ENCODE measurements at regions not wholly inside any gene's neighbourhood (a gene's known extent, or its start where the extent isn't known, plus 50 kb on each side); places are given as distances from the start of the nearest gene placed in this dataset.

DNA sequence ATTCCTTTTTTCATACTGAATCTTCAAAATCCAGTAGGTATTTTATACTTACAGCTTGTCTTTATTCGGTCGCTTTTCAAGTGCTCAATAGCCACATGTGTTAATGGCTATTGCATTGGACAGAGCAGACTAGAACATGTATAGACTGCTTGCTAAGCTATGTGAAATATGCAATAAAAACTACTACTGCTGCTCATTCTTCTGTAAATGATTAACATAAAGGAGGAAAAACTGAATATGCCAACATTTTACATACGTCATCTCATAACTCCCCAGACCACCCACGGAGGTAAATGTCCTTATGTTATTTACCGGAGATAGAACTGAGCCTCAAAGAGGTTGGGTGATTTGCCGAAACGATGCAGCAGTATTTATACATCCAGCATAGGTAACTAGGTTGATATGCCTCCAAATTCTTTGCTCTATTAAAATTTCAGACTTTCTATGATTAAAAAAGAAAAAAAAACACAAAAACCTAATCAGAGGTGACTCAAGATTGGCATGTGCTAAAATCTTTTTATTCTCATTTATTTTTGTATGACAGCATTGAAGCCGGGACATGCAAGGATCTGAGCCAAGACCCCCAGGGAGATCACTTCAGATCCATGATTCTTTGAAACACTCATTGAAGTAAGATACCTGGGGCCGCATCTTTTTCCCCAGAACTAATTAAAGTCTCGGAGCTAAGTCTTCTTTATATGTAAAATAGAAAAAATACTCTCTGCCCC is 78.5 kb upstream of the OR5AK2 start:
- no peak for TF ChIP-seq POLR2AphosphoS5 (IDR thresholded peaks at IDR 0.05; ENCODE audit: low read depth, low read length)
- TF ChIP-seq TAF1 (IDR thresholded peaks at IDR 0.05; ENCODE audit: borderline replicate concordance, insufficient read depth, low read length) = no peak
- no peak for TF ChIP-seq FOXP2 (optimal IDR thresholded peaks at IDR 0.05; ENCODE audit: borderline replicate concordance, extremely low read depth, extremely low read length, insufficient read depth)
- no peak for TF ChIP-seq SIN3A (IDR thresholded peaks at IDR 0.05; ENCODE audit: borderline replicate concordance, insufficient read depth, low read length)
- TF ChIP-seq, protein P1, sequence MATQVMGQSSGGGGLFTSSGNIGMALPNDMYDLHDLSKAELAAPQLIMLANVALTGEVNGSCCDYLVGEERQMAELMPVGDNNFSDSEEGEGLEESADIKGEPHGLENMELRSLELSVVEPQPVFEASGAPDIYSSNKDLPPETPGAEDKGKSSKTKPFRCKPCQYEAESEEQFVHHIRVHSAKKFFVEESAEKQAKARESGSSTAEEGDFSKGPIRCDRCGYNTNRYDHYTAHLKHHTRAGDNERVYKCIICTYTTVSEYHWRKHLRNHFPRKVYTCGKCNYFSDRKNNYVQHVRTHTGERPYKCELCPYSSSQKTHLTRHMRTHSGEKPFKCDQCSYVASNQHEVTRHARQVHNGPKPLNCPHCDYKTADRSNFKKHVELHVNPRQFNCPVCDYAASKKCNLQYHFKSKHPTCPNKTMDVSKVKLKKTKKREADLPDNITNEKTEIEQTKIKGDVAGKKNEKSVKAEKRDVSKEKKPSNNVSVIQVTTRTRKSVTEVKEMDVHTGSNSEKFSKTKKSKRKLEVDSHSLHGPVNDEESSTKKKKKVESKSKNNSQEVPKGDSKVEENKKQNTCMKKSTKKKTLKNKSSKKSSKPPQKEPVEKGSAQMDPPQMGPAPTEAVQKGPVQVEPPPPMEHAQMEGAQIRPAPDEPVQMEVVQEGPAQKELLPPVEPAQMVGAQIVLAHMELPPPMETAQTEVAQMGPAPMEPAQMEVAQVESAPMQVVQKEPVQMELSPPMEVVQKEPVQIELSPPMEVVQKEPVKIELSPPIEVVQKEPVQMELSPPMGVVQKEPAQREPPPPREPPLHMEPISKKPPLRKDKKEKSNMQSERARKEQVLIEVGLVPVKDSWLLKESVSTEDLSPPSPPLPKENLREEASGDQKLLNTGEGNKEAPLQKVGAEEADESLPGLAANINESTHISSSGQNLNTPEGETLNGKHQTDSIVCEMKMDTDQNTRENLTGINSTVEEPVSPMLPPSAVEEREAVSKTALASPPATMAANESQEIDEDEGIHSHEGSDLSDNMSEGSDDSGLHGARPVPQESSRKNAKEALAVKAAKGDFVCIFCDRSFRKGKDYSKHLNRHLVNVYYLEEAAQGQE (IDR thresholded peaks at IDR 0.05; ENCODE audit: insufficient read depth in 1 of 2, low read depth in 2 of 2, low read length in 2 of 2) = no peak

DNA sequence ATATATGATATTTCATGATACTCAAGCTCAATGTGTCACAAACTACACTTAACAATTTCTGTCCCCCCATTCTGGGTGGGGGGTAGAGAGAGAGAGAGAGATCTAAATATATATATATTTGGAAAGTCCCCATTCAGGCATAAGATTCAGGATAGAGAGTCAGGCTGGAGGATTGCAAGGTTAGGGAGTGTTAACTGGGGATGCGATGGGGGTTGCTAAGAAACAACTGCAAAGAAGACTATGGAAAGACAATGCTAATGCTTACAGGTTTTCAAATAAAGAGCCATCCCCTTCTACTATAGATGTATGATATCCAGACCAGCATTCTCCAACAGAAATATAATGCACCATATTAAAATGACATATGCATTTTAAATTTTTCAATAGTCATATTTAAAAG is 79.2 kb upstream of the OR5AK2 start:
- TF ChIP-seq SIN3A (IDR thresholded peaks at IDR 0.05; ENCODE audit: borderline replicate concordance, insufficient read depth, low read length) (no peak), TAF1 (IDR thresholded peaks at IDR 0.05; ENCODE audit: borderline replicate concordance, insufficient read depth, low read length) (no peak), FOXP2 (optimal IDR thresholded peaks at IDR 0.05; ENCODE audit: borderline replicate concordance, extremely low read depth, extremely low read length, insufficient read depth) (no peak), POLR2AphosphoS5 (IDR thresholded peaks at IDR 0.05; ENCODE audit: low read depth, low read length) (no peak)
- TF ChIP-seq, protein P1 (IDR thresholded peaks at IDR 0.05; ENCODE audit: insufficient read depth in 1 of 2, low read depth in 2 of 2, low read length in 2 of 2) = no peak

DNA sequence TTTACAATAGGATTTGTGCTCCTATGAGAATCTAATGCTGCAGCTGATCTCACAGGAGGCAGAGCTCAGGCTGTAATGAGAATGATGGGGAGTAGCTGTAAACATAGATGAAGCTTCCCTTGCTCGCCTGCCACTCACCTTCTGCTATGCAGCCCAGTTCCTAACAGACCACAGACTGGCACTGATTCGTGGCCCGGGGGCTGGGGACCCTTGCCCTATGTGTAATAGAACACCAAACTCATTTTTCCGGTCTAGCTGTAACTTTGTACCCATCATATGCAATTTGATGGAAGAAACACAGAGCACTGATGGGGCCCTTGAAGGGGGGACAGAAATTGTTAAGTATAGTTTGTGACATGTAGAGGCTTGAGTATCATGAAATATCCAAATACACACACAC is 79.6 kb upstream of the OR5AK2 start:
- TF ChIP-seq SIN3A (IDR thresholded peaks at IDR 0.05; ENCODE audit: borderline replicate concordance, insufficient read depth, low read length) = no peak
- no peak for TF ChIP-seq POLR2AphosphoS5 (IDR thresholded peaks at IDR 0.05; ENCODE audit: low read depth, low read length)
- TF ChIP-seq, protein P1 (IDR thresholded peaks at IDR 0.05; ENCODE audit: insufficient read depth in 1 of 2, low read depth in 2 of 2, low read length in 2 of 2) = no peak
- TF ChIP-seq FOXP2 (optimal IDR thresholded peaks at IDR 0.05; ENCODE audit: borderline replicate concordance, extremely low read depth, extremely low read length, insufficient read depth) = no peak
- no peak for TF ChIP-seq TAF1 (IDR thresholded peaks at IDR 0.05; ENCODE audit: borderline replicate concordance, insufficient read depth, low read length)

DNA sequence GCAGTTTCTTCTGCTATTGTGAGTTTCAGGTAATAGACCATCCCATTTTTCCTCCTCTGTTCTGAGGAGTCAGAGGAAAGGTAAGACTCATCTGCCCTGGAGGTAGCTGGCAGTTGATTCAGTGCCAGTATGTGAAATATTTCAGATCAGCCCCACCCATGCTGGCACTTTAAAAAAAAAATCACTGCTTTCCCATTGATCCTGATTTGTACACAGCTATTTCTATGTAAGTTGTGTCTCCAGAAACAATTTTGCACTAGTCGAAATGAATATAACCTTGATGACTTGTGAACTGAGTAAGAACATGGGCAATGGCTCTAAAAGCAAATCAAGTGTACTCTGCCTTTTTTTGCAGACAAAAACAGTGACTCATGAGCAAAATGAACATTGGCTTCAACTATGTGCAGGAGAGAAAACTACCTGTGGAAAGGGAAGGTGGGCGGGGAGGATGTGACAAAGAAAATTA is 82.0 kb upstream of the OR5AK2 start:
- TF ChIP-seq, protein P1 (IDR thresholded peaks at IDR 0.05; ENCODE audit: insufficient read depth in 1 of 2, low read depth in 2 of 2, low read length in 2 of 2) = no peak
- TF ChIP-seq TAF1 (IDR thresholded peaks at IDR 0.05; ENCODE audit: borderline replicate concordance, insufficient read depth, low read length) (no peak), FOXP2 (optimal IDR thresholded peaks at IDR 0.05; ENCODE audit: borderline replicate concordance, extremely low read depth, extremely low read length, insufficient read depth) (no peak), POLR2AphosphoS5 (IDR thresholded peaks at IDR 0.05; ENCODE audit: low read depth, low read length) (no peak), SIN3A (IDR thresholded peaks at IDR 0.05; ENCODE audit: borderline replicate concordance, insufficient read depth, low read length) (no peak)

Data from PFSK-1 (cell line).